ENCODE measurements at regions not wholly inside any gene's neighbourhood (a gene's known extent, or its start where the extent isn't known, plus 50 kb on each side); places are given as distances from the start of the nearest gene placed in this dataset.

GRCh38 chr5:66339896-66340295 lies 195.8 kb downstream of the SREK1 start:
- H3K27ac Mint-ChIP-seq (ENCODE audit: unreplicated experiment) = no peak overlapping the region
- no peaks in the 10 kb centered on the region for H3K36me3 Mint-ChIP-seq (ENCODE audit: unreplicated experiment)
- TF ChIP-seq CTCF (IDR thresholded peaks at IDR 0.05) = no peak
- H3K27me3 Mint-ChIP-seq (ENCODE audit: unreplicated experiment) = peaks cover 27% of the 10 kb centered on the region
- H3K4me3 Mint-ChIP-seq (ENCODE audit: unreplicated experiment) = no peak overlapping the region
- no peaks in the 10 kb centered on the region for H3K9me3 Mint-ChIP-seq (ENCODE audit: unreplicated experiment)
- no peak for DNase-seq (ENCODE audit: extremely low spot score, unreplicated experiment)
- no peaks in the 10 kb centered on the region for H3K4me1 Mint-ChIP-seq (ENCODE audit: unreplicated experiment)

- Mint-ChIP-seq H3K4me1 (ENCODE audit: unreplicated experiment) (no peaks in the 10 kb centered on the region), H3K4me3 (ENCODE audit: unreplicated experiment) (no peak overlapping the region), H3K9me3 (ENCODE audit: unreplicated experiment) (no peaks in the 10 kb centered on the region), H3K27me3 (ENCODE audit: unreplicated experiment) (peaks cover 27% of the 10 kb centered on the region), H3K27ac (ENCODE audit: unreplicated experiment) (no peak overlapping the region), H3K36me3 (ENCODE audit: unreplicated experiment) (no peaks in the 10 kb centered on the region)
- no peak for TF ChIP-seq CTCF (IDR thresholded peaks at IDR 0.05)
- DNase-seq (ENCODE audit: extremely low spot score, unreplicated experiment) = no peak
Observed at GRCh38 chr5:66340786-66341185, 196.7 kb downstream of the SREK1 start.

GRCh38 chr5:66342341-66342880 lies 198.3 kb downstream of the SREK1 start:
- peaks cover 15% of the 10 kb centered on the region for H3K27me3 Mint-ChIP-seq (ENCODE audit: unreplicated experiment)
- no peak overlapping the region for H3K27ac Mint-ChIP-seq (ENCODE audit: unreplicated experiment)
- DNase-seq (ENCODE audit: extremely low spot score, unreplicated experiment) = no peak
- H3K4me3 Mint-ChIP-seq (ENCODE audit: unreplicated experiment) = no peak overlapping the region
- H3K9me3 Mint-ChIP-seq (ENCODE audit: unreplicated experiment) = no peaks in the 10 kb centered on the region
- TF ChIP-seq CTCF (IDR thresholded peaks at IDR 0.05) = no peak
- no peaks in the 10 kb centered on the region for H3K4me1 Mint-ChIP-seq (ENCODE audit: unreplicated experiment)
- no peaks in the 10 kb centered on the region for H3K36me3 Mint-ChIP-seq (ENCODE audit: unreplicated experiment)

- H3K4me1 Mint-ChIP-seq (ENCODE audit: unreplicated experiment) = no peaks in the 10 kb centered on the region
- TF ChIP-seq CTCF (IDR thresholded peaks at IDR 0.05) = no peak
- H3K36me3 Mint-ChIP-seq (ENCODE audit: unreplicated experiment) = no peaks in the 10 kb centered on the region
- peaks cover 18% of the 10 kb centered on the region for H3K27me3 Mint-ChIP-seq (ENCODE audit: unreplicated experiment)
- no peaks in the 10 kb centered on the region for H3K9me3 Mint-ChIP-seq (ENCODE audit: unreplicated experiment)
- H3K4me3 Mint-ChIP-seq (ENCODE audit: unreplicated experiment) = no peak overlapping the region
- DNase-seq (ENCODE audit: extremely low spot score, unreplicated experiment) = no peak
- no peak overlapping the region for H3K27ac Mint-ChIP-seq (ENCODE audit: unreplicated experiment)
Observed at GRCh38 chr5:66343370-66344071, 199.4 kb downstream of the SREK1 start.

GRCh38 chr5:66344544-66344943 lies 200.4 kb downstream of the SREK1 start:
- no peaks in the 10 kb centered on the region for H3K9me3 Mint-ChIP-seq (ENCODE audit: unreplicated experiment)
- peaks cover 27% of the 10 kb centered on the region for H3K27me3 Mint-ChIP-seq (ENCODE audit: unreplicated experiment)
- no peak for TF ChIP-seq CTCF (IDR thresholded peaks at IDR 0.05)
- no peak overlapping the region for H3K4me3 Mint-ChIP-seq (ENCODE audit: unreplicated experiment)
- H3K27ac Mint-ChIP-seq (ENCODE audit: unreplicated experiment) = no peak overlapping the region
- H3K4me1 Mint-ChIP-seq (ENCODE audit: unreplicated experiment) = no peaks in the 10 kb centered on the region
- no peak for DNase-seq (ENCODE audit: extremely low spot score, unreplicated experiment)
- no peaks in the 10 kb centered on the region for H3K36me3 Mint-ChIP-seq (ENCODE audit: unreplicated experiment)
